SK-N-MC (cell line): ENCODE measurements at regions not wholly inside any gene's neighbourhood (a gene's known extent, or its start where the extent isn't known, plus 50 kb on each side); places are given as distances from the start of the nearest gene placed in this dataset.
"Not testable (repeated sequence)": the region's sequence is repeated elsewhere in the genome, so short reads cannot be mapped to it uniquely, and the experiment has no call there.

Experiments used
- EZH2 ChIP-seq: fragments of 200-600 bp; sonication (generic); IDR thresholded peaks from one replicate; pipeline ENCODE4 v1.6.1; 2017; ENCODE audit warnings: antibody characterized with exemption
- POLR2AphosphoS5 ChIP-seq: IDR thresholded peaks from 2 replicates; pipeline ENCODE4 v1.6.1; 2012; ENCODE audit warnings: mild to moderate bottlenecking, low read depth, low read length, borderline replicate concordance

DNA sequence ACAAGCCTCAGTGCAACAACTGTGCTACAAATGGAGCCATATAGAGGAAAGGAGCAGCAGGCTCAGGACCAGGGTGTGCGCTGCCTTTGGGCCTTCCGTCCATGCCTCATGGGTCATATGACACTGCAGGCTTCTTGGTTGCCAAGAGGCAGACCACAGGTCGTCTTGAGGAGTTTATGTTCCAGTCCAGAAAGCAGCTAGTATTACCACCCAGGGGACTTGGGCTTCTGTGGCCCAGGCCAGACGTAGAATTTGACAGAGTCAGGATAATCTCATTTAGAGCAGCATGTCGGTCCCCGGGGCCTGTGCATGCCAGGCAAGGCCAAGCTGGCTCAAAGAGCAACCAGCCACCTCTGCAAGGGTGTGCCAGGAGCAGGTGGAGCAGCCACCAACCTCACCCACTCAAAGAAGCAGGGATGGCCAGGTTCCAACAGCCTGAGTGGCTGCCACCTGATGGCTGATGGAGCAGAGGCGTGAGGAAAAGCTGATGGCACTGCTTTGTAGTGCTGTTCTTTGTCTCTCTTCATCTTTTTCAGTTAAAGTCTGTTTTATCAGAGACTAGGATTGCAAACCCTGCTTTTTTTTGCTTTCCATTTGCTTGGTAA lies 109.1 kb downstream of the CCDC74A start:
- not testable (repeated sequence) for TF ChIP-seq POLR2AphosphoS5, EZH2
